NCI-H82 treated with DMSO at 0.1 percent for 48 hours (cell line): ENCODE measurements at regions not wholly inside any gene's neighbourhood (a gene's known extent, or its start where the extent isn't known, plus 50 kb on each side); places are given as distances from the start of the nearest gene placed in this dataset.
A peak's percentile ranks its signal among the peaks of the same experiment; 100 is the strongest.

Experiments used
- DNase-seq: peaks from one replicate; lab custom pipeline; 2025; ENCODE audit not compliant: unreplicated experiment; lab: John Stamatoyannopoulos, UW

- no peak for DNase-seq
Measured at GRCh38 chr7:140242057-140243031, 65.6 kb upstream of the KDM7A start.

DNA sequence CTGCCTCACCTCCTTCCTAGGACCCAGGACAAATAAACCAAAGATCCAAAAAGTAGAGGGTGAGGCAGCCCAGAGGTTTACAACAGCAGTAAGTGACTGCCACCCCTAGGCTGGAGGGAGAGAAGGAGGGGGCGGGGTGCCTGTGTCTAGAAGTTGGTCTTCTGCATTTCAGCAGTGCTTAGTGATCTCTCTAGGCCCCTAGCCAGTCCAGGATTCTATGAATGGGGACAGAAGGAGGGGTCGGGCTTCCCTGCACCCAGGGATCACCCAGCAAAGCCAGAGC lies 62.8 kb upstream of the KDM7A start:
- no peak for DNase-seq

DNA sequence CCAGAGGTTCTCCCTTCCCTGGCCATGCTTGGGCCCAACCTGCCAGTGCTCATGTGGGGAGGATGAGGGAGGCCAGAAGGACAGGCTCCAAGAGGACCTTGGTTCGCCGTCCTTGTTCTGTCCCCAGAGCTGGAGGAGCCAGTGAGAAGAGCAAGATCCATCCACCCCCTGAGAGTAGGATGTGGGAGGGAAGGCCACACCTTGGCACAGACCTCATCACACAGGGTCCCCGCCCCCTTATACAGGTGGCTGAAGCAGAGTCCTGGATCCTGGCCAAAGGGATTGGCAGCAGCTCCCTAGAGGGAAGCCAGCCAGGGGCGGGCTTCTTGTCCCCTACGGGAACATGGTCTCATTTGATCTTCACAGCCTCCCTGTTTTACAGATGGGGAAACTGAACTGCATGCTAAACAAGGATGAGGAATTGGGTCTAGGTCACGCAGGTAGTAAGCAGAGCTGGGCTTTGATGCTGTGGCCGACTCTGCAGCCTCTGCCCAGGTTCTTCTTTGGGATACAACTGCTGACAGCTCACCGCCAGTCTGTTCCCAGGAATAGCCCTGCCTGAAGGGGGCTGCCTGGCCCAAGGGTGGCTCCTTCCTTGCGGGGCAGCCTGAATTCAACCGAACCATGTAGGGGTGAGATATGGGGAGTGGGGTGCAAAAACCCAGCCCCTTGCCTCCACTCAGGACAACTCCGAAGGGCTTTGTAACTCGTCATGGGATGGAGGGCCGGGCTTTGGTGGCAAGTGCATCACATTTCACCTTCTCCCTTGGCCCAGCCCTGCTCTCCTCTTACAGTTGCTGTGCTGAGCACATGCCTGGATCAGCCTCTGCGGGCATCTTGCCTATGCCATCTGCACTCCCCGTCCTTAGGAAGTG lies 62.2 kb upstream of the KDM7A start:
- no peak for DNase-seq

- DNase-seq, result no peak
Measured at GRCh38 chr7:140237390-140237789, 60.6 kb upstream of the KDM7A start.

DNA sequence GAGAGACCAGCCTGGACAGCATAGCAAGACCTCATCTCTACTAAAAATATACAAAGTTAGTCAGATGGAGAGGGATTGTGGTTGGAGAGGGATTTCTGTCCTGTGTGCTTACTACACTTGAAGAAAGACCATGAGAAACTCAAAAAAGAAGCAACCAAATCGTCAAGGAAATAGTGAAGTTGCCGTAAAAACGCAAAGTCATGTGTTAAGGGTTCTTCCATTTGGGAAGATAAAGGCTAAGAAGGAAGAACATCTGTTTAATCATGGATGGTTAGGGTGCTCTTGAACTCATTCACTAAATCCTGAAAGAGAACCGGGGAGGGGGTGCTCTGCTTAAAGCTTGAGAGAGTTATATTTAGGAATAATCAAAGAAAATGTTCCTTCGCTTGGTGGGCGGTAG lies 59.8 kb upstream of the KDM7A start:
- DNase-seq, result no peak

DNA sequence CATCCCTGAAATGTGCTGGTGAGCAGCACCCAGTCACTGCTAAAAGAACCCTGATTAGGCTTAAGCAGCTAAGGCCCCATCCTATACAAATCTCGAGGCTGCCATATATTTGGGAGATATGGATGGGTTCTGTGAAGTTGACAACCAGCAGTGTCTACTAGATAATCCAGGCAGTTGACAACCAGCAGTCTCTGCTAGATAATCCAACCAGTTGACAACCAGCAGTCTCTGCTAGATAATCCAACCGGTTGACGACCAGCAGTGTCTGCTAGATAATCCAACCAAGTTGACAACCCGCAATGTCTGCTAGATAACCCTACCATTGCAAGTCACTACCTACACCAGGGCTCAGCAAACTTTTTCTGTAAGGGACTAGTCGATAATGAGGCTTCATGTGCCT lies 58.3 kb upstream of the KDM7A start:
- DNase-seq, result no peak

- no peak for DNase-seq
Measured at GRCh38 chr7:140232957-140233917, 56.5 kb upstream of the KDM7A start.

DNA sequence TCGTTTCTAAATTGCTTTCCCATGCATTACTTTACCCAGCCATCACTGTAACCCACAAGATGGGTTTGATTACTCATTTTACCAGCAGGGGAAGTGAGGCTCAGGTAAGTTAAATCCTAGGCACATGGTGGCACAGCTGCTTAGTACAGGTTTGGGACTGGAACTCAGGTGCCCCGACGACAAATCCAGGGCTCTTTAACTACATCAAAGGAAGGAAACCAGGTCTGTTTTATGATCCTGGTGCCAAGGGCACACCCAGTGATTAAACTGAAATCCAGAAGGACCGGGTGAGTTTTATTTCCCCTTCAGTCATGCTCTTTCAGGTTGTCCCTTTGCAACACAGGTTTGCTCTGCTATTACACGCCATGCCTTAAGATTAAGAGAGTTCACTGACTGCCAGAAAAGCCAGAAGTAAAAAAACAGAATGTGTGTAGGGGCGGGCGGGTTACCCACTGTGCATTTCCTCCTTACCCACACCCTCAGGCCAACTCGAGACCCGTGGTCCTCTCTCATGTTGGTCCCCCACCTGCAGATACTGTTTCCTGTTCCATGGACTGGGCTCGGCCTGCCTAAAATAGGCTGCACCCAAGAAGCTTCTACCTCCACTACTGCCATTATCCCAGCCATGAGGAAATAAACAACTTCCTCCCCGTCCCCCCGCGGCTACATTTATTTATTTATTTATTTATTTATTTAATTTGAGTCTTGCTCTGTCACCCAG lies 55.1 kb upstream of the KDM7A start:
- no peak for DNase-seq

DNA sequence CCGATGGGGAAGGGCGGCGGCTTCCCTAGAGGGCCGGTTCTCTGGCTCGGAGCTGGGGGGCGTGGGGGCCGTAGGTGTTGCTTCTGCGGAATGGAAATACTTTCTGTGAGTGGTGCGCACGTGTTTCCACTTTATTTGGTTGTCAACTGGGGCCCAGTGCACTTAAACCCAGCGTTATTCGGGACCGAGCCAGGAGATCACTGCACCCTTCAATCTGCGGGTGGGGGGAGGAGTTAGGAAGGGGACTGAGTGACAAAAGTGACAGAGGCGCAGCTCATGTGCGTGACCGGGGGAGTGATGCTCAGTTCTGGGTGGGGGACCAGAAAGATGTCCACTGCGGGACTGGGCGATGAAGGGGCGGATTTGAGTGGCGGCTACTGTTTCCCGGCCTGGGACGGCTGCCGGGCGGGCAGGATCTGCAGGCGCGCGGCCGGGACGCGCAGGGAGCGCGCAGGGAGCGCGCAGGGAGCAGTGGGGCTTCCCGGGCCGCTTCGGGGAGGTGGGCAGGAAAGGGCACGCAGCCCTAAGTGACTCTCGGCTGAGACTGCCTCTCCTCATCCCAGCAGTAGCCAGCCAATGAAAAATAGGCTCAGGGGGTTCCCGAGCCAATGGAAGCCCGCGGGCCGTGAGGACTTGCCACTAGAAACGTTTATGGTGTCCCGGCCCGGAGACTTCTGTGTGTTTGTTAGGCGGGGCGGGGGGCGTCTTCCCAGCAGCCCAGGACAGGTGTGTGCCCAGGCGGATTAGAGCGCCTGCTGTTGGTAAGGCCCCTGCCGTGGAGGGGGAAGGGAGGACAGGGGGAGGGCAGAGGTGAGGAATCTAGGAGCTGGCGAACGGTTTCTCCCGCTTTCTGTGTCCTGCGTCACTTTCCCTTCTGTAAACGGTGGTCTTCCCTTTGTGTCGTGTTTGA lies 54.3 kb upstream of the KDM7A start:
- peak; percentile 54 for DNase-seq

DNA sequence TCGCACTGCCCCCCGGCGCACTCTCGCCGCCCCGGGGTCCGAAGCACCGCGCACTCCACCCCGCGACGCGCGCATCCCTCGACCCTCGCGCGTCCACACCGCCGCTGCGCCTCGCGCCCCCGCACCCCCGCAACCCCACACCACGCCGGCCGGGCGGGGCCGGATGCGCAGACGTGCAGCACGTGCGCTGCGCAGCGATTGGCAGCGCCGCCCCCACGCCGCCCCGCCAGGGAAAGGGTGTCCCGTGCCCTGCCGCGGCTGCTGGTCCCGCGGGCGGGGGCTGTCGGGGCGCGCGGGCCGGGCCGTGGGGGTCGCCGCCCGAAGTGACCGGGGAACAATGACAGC lies 53.7 kb upstream of the KDM7A start:
- DNase-seq, result no peak

GRCh38 chr7:140229591-140230515 lies 53.1 kb upstream of the KDM7A start:
- no peak for DNase-seq

- DNase-seq, result no peak
Measured at GRCh38 chr7:140229101-140229525, 52.3 kb upstream of the KDM7A start.
